Upper lobe of left lung (tissue), 4 donors: ENCODE measurements at regions not wholly inside any gene's neighbourhood (a gene's known extent, or its start where the extent isn't known, plus 50 kb on each side); places are given as distances from the start of the nearest gene placed in this dataset.

Experiments used
- CTCF ChIP-seq, 6 experiments: fragments of 450-650 bp in 4 of 6; fragments of 200-600 bp in 2 of 6; sonication (generic) in 2 of 6; IDR thresholded peaks; one replicate each; pipeline ENCODE4 v1.5.1; 2016 to 2019; ENCODE audit warnings: antibody characterized with exemption in 6 of 6
- EP300 ChIP-seq, 4 donors: sonication (generic); formaldehyde crosslinking; IDR thresholded peaks; one replicate each; pipeline ENCODE4 v1.5.1; 2017; ENCODE audit warnings: antibody characterized with exemption in 4 of 4, control low read depth in 2 of 4
- POLR2A ChIP-seq, 4 donors: fragments of 450-650 bp; IDR thresholded peaks; one replicate each; pipeline ENCODE4 v1.5.1; 2016 to 2017; ENCODE audit warnings: antibody characterized with exemption in 4 of 4, mild to moderate bottlenecking in 2 of 4
- POLR2AphosphoS5 ChIP-seq, 2 donors: sonication (generic); formaldehyde crosslinking; IDR thresholded peaks; one replicate each; pipeline ENCODE4 v1.5.1; 2017; ENCODE audit warnings: antibody characterized with exemption in 2 of 2

GRCh38 chr4:156538651-156539257, 432.8 kb downstream of the PDGFC start:
- TF ChIP-seq POLR2A (IDR thresholded peaks at IDR 0.05) = no peak
- TF ChIP-seq CTCF (IDR thresholded peaks at IDR 0.05) = no peak
- TF ChIP-seq EP300 (IDR thresholded peaks at IDR 0.05) = no peak
- no peak for TF ChIP-seq POLR2AphosphoS5 (IDR thresholded peaks at IDR 0.05)
